HG03354 (cell line): ENCODE measurements at regions not wholly inside any gene's neighbourhood (a gene's known extent, or its start where the extent isn't known, plus 50 kb on each side); places are given as distances from the start of the nearest gene placed in this dataset.

Experiments used
- ATAC-seq: cut with Tn5 transposase; IDR thresholded peaks from one replicate; pipeline ENCODE4 v1.9.1; 2021; ENCODE audit warnings: mild to moderate bottlenecking; ENCODE audit not compliant: unreplicated experiment, poor library complexity, severe bottlenecking

- no peak for ATAC-seq
These were observed 55.4 kb upstream of the SCEL start for GRCh38 chr13:77480066-77480465.

- no peak for ATAC-seq
These were observed 56.2 kb upstream of the SCEL start for GRCh38 chr13:77479326-77479725.

- ATAC-seq, result no peak
These were observed 58.1 kb upstream of the SCEL start for GRCh38 chr13:77477299-77477848.

GRCh38 chr13:77476456-77476855 lies 59.0 kb upstream of the SCEL start:
- no peak for ATAC-seq

GRCh38 chr13:77475345-77476084 lies 60.0 kb upstream of the SCEL start:
- ATAC-seq, result no peak

GRCh38 chr13:77470986-77471385 lies 64.5 kb upstream of the SCEL start:
- no peak for ATAC-seq

GRCh38 chr13:77466753-77467422 lies 68.6 kb upstream of the SCEL start:
- no peak for ATAC-seq

- no peak for ATAC-seq
These were observed 69.8 kb upstream of the SCEL start for GRCh38 chr13:77465603-77466195.

GRCh38 chr13:77460195-77460594 lies 75.3 kb upstream of the SCEL start:
- ATAC-seq, result peak; percentile 86

- no peak for ATAC-seq
These were observed 75.9 kb upstream of the SCEL start for GRCh38 chr13:77459592-77459991.

- no peak for ATAC-seq
These were observed 76.8 kb upstream of the SCEL start for GRCh38 chr13:77458736-77459135.

- no peak for ATAC-seq
These were observed 77.5 kb upstream of the SCEL start for GRCh38 chr13:77457966-77458365.

- ATAC-seq, result no peak
These were observed 79.2 kb upstream of the SCEL start for GRCh38 chr13:77456271-77456670.

GRCh38 chr13:77449265-77449664 lies 86.2 kb upstream of the SCEL start:
- no peak for ATAC-seq

GRCh38 chr13:77448689-77449088 lies 86.8 kb upstream of the SCEL start:
- ATAC-seq, result no peak

GRCh38 chr13:77443511-77443910 lies 92.0 kb upstream of the SCEL start:
- ATAC-seq, result no peak

- no peak for ATAC-seq
These were observed 98.2 kb upstream of the SCEL start for GRCh38 chr13:77437267-77437666.

GRCh38 chr13:77434289-77434688 lies 101.2 kb upstream of the SCEL start:
- ATAC-seq, result no peak

- no peak for ATAC-seq
These were observed 104.1 kb upstream of the SCEL start for GRCh38 chr13:77431449-77431848.

GRCh38 chr13:77430377-77430951 lies 103.6 kb upstream of the MYCBP2 start:
- ATAC-seq, result peak; percentile 54
